GM18909 (cell line): ENCODE measurements at regions not wholly inside any gene's neighbourhood (a gene's known extent, or its start where the extent isn't known, plus 50 kb on each side); places are given as distances from the start of the nearest gene placed in this dataset.
A peak's percentile ranks its signal among the peaks of the same experiment; 100 is the strongest.
"Not testable (repeated sequence)": the region's sequence is repeated elsewhere in the genome, so short reads cannot be mapped to it uniquely, and the experiment has no call there.

Source experiments
- ATAC-seq: cut with Tn5 transposase; IDR thresholded peaks from one replicate; pipeline ENCODE4 v1.9.1; 2021; ENCODE audit warnings: mild to moderate bottlenecking; ENCODE audit not compliant: unreplicated experiment, poor library complexity

DNA sequence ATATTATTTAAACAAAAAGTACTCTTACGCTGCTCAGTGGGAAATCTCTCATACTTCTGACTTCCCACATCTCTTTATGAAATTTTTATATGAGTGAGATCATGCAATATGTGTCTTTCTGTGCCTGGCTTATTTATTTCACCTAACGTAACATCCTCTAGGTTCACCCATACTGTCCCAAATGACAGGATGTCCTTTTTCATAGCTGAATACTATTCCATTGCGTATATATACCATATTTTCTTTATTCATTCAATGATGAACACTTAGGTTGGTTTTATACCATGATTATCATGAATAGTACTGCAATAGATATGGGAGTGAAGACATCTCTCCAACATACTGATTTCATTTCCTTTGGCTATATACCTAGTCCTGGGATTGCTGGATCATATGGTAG is 57.8 kb upstream of the TPP2 start:
- ATAC-seq = no peak

DNA sequence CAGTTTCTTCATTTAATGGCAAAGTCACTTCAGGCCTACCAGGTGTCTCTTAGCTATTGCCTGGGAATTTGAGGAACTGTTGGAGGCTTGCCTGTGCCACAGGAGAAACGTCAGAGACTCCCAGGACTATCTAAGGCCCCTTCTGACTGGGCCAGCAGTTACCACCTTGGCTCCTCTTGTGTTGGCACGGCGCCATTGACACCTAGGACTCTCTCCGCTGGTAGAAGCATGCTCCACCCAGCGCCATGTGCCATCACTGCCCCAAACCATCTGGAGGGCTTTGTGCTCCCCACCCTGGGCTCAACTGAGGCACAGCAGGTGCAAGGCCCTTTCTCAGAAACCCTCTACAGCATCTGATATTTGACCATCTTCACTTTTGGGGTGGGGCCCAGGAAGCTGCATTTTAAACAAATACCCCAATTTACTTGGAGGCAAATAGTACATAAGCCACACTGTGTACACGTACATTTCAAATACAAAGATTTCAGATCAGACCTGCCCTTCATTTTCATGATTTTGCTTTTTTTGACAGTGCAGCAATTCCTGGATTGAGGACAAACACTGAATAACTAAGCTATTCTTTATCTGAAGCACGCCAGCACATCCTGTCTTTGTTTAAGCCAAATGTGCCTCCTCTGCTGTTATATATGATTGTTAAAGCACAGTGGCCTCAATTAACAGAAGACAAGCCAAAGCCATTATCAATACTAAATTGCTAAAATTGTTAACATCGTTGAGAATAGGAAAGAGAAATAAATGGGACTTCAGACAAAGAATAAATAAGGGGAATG is 59.9 kb upstream of the TPP2 start:
- ATAC-seq = no peak

DNA sequence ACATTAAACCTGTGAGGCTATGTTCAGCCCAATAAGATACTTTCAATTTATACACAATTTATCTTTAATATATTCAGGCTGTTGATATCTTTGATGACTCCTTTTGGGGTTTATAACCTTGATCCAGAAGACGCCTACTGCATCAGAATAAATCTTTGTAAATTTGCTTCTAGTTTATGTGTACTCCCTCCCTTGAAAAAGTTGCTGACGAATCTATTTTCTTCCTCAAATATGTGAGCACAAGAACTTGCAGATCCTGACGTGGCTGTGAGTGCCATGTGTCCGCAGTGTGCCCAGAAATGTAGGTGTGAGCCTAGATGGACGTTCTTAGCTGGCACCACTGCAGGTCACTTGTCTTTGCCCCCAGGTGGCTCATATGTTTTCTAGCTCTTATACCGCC is 60.6 kb upstream of the TPP2 start:
- no peak for ATAC-seq

DNA sequence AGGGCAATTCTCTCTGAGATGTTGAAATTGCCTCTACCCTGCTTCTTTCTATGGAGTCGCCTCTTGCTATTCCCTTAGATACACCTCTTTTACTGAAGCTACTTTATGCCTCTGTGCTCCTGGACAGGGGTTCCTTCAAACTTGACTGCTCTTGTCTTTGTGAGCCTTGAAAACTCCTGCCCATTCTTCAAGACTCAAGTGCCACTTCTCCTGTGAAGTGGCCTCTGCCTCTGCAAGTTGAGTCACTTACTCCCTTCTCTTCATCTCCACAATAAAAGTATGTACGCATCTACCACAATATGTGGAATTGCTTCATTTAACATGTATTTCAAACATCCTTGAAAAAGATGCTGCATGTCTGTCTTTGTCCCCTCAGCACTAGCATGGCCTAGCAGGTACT is 66.0 kb upstream of the TPP2 start:
- ATAC-seq = no peak

DNA sequence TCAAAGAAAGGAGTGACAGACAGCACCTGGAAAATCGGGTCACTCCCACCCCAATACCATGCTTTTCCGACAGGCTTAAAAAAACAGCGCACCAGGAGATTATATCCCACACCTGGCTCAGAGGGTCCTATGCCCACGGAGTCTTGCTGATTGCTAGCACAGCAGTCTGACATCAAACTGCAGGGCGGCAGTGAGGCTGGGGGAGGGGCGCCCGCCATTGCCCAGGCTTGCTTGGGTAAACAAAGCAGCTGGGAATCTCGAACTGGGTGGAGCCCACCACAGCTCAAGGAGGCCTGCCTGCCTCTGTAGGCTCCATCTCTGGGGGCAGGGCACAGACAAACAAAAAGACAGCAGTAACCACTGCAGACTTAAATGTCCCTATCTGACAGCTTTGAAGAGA is 74.5 kb upstream of the TPP2 start:
- ATAC-seq = not testable (repeated sequence)

DNA sequence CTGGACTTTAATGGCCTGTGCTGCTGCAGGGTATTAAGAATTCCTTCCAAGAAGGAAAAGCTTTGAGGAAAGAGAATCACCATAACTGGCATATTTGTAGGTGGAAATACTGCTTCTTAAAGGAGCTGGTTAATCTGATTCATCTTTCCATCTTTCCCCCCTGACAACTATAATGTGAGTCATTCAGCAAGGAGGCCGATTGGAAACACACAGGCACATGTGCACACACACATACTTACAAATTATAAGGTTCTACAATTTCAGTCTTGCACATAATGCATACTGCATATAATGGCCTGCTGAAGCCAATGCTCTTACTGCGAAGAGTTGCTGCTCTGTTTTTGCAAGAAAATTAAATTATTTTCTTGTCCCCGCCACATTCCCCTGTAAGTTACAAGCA is 78.8 kb upstream of the TPP2 start:
- no peak for ATAC-seq

DNA sequence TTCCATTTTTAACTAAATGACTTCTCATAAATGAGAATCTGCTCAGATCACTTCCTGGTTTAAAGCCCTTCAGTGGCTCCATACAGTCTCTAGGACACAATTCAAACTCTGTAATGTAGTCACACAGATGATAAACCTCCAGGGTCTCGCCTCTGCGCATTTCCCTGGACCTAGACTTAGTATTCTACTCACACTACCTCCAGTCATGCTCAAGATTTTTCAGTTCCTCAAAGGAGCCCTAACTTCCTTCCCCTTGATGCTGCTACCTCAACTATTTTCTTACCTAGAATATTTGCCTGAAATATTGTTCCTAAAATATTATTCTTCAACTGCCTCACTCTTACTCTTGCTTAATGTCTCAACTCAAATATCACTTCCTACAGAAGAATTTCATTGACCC is 86.7 kb upstream of the TPP2 start:
- ATAC-seq = no peak

DNA sequence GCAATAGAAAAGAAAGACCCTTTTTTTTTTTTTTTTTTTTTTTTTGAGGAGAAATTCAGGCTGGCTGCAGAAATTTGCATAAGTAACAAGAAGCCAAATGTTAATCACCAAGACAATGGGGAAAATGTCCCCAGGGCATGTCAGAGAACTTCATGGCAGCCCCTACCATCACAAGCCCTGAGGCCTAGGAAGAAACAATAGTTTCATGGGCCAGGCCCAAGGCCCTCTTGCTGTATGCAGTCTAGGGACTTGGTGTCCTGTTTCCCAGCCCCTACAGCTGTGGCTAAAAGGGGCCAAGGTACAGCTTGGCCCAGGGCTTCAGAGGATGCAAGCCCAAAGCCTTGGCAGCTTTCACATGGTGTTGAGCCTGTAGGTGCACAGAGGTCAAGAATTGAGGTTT is 88.4 kb upstream of the TPP2 start:
- no peak for ATAC-seq

DNA sequence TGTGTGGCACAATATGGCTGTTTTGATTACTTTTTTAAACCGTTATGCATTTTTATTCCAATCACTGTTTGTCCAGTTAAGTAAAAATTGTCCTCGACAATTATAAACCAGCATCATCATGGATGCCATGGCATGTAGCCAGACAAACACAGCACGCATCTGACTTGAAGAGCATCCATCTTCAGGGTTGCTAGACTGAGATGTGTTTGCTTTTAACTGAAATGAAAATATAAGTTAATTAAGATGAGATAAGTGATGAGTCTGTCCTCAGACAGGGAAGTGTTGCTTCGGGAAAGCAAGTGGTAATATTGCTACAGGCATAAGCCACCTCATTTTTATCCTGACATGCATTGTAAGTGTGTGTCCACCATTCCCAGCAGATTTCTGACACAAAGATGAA is 92.8 kb upstream of the TPP2 start:
- ATAC-seq = no peak

- ATAC-seq = no peak
These were observed 93.8 kb upstream of the FGF14 start for GRCh38 chr13:102495663-102496062.

DNA sequence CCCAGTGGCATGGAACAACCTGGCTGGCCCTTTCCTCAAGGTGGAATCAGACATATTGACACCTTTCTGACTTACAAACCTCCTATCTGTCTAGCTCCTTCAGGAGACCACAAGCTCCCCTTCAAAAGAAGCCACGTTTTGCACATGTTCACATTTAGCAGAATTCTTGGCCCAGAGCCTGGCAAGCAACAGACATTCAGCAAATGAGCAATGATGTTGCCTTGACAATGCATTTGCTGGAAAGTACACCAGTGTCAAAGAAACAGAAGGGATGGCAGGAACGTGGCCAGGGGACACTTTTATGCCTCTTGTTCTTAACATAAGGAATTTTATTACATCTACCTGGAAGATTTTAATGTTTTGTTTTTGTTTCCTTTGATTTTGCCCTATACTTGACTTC is 85.5 kb upstream of the FGF14 start:
- no peak for ATAC-seq

DNA sequence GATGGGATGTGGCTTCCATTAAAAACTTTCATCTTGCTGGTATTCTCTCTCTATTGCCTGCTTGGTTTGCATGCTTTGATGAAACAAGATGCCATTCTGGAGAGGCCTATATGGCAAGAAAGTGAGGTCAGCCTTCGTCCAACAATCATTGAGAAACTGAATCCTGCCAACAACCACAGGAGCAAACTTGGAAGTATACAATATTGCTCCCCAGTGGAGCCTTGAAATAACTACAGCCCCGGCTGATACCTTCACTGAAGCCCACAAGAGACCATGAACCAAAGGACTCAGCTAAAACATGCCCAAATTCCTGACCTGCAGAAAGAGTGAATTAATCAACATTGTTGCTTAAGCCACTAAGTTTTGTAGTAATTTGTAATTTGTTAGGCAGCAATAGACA is 82.5 kb upstream of the FGF14 start:
- ATAC-seq = peak; percentile 55

DNA sequence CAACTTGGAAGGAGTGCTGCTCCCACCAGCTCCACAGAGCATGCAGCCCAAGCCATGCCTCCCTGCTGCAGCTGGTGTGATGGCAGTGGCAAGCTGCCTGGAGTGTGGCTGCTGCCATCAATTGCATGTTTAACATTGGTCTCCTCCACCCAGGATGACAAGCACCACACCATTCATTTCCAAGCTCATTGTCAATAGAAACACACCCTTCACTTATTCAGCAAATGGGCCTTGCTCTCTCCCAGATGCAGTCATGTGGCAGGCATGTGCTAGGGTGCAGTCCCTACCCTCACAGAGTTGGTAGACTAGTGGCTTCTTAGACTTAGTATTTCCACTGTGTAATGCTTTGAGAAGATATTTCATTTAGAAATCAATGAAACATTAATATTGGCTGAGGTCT is 70.8 kb upstream of the FGF14 start:
- no peak for ATAC-seq

DNA sequence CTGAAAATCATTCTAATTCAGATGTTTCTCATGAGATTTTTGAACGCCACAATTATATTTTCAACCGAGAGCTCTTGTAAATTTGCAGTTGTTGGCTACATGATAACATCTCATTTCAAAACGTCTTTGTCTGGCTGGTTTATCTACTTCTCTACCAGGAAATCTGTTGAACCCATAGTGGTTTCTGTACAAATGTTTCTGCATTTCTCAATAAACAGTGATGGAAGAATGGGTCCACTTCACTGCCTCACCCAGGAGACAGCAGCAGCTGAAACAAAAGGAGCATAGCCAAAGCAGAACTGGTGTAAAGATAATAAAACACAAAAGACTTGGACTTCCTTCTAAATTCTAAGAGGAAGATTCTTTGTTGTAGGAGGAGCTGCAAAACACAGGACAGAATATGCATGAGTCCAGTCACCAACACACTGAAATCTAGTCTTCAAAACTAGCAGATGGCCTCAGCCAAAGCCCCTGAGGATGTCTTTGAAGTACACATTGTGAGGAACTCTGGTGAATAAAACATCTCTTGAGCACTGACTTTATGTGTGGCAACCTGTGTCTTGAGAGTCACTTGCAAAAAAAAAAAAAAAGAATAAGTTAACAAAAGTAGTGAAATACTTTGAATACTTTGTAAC is 68.6 kb upstream of the FGF14 start:
- no peak for ATAC-seq

DNA sequence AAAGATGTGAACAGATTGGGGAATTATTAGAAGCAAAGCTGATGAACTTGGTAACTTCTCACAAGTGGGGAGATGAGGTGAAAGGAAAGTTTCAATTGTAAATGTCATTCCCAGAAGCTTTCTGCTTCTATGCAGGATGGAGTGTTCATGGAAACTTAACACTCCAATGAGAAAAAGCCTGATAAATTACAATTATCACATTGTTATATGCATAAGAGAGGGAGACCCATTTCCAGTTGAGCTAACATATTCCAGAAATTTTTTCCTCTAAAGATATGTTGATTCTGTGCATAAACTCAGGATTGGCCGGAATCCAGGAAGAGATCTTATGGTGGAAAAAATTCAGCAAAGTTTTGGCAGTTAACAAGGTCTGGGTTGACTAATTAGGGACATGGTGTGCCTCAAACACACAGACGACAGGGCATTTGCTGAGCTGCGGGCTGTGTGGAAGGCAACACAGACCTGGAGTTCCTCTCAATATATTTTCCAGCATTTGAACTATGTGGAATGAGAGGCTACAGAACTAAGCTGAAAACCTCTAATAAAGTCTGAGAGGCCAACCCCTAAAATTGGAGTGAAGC is 64.9 kb upstream of the FGF14 start:
- ATAC-seq = no peak

- ATAC-seq = no peak
These were observed 60.7 kb upstream of the FGF14 start for GRCh38 chr13:102462570-102462969.

- no peak for ATAC-seq
These were observed 59.5 kb upstream of the FGF14 start for GRCh38 chr13:102461302-102461701.

DNA sequence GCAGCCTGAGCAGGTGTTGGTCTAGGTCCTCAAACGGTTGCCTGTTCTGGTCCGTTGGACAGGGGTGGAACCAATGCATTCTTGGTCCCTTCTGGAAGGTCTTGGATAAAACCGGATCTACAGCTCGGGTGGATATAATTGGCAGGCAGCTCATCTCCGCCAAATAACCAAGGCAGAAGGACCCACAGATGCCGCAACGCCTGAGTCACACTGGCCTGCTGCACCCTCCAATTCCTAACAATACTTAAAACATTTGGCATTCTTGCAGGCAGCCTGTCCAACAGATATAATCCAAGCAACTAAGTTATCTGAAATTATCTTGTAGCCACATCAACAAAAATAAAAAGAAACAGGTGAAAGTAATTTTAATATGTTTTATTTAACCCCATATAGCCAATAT is 59.0 kb upstream of the FGF14 start:
- ATAC-seq = no peak

DNA sequence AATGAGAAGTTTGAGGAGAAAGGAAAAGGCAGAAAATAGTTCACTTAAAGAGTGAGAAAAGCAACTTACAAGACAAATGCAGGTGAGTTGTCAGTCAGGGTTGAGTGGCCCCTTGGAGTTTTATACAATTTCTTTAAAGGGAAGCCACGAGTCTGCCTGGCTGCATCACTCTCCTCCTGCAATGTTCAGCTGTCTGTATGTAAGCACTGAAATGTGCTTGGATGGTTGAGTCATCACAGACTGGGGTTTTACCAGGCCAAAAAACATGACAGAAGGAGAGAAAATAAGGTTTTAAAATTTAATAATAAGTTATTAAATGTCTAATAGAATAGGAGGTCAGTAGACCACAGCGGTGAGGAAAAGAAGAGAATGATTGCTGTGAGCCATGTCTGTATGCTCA is 51.0 kb upstream of the FGF14 start:
- no peak for ATAC-seq
